Kidney epithelial cell (primary cell): ENCODE measurements at regions not wholly inside any gene's neighbourhood (a gene's known extent, or its start where the extent isn't known, plus 50 kb on each side); places are given as distances from the start of the nearest gene placed in this dataset.
"Not testable (repeated sequence)": the region's sequence is repeated elsewhere in the genome, so short reads cannot be mapped to it uniquely, and the experiment has no call there.

Source experiments
- DNase-seq: peaks from one replicate; pipeline ENCODE4 v3.0.0-alpha.2; 2010; ENCODE audit warnings: low read depth
- H3K27me3 ChIP-seq: 2 replicates; pipeline ENCODE4 v1.6.0; 2011; ENCODE audit warnings: low read length; ENCODE audit not compliant: control insufficient read depth, insufficient read depth
- H3K36me3 ChIP-seq: 2 replicates; pipeline ENCODE4 v1.5.1; 2011; ENCODE audit warnings: low read length; ENCODE audit not compliant: control insufficient read depth, insufficient read depth
- H3K4me3 ChIP-seq: 2 replicates; pipeline ENCODE4 v1.5.1; 2011; ENCODE audit warnings: low read depth, mild to moderate bottlenecking, control low read depth, low read length
- TF ChIP-seq, protein P1 (sequence below): IDR thresholded peaks from 2 replicates; pipeline ENCODE4 v1.5.1; 2011; ENCODE audit warnings: mild to moderate bottlenecking, moderate library complexity, low read length, control low read depth, inconsistent platforms; ENCODE audit not compliant: insufficient read depth, poor library complexity, severe bottlenecking

DNA sequence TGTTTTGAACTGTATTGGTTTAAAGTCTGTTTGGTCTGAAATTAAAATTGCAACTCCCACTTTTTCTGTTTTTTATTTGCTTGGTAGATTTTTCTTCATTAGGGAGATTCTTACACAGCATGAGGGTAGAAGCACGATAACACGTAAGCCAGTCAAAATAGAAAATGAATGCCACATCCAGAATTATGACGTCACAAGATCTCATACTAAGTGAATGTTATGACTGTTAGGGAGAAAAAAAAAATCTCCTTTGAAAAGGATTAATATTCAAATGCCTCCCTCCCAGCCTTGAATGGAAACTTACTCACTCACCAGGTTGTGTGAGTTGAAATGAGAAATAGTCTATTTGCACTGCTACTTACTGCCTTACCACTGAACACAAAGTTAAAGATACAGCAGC, 670.8 kb downstream of the TFAP2A start:
- H3K4me3 ChIP-seq: no peak overlapping the region
- TF ChIP-seq, protein P1, sequence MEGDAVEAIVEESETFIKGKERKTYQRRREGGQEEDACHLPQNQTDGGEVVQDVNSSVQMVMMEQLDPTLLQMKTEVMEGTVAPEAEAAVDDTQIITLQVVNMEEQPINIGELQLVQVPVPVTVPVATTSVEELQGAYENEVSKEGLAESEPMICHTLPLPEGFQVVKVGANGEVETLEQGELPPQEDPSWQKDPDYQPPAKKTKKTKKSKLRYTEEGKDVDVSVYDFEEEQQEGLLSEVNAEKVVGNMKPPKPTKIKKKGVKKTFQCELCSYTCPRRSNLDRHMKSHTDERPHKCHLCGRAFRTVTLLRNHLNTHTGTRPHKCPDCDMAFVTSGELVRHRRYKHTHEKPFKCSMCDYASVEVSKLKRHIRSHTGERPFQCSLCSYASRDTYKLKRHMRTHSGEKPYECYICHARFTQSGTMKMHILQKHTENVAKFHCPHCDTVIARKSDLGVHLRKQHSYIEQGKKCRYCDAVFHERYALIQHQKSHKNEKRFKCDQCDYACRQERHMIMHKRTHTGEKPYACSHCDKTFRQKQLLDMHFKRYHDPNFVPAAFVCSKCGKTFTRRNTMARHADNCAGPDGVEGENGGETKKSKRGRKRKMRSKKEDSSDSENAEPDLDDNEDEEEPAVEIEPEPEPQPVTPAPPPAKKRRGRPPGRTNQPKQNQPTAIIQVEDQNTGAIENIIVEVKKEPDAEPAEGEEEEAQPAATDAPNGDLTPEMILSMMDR: no peak

DNA sequence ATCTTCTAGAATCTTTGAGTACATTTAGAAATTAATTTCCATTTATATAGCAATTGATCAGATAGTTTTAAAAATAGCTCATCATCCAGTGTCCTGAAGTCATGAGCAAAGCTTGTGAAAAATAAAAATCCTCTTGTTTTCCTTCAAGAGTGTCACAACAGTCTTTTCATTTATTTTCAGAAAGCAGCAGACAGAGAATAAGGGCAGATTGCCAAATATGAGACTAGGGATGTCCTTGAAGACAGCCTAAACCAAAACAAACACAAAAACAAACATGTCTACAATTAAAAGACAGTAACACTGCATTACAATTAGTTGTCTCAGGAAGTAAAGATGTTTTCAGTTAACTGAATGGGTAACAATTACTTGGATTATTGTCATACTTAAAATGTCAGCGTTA, 682.8 kb downstream of the TFAP2A start:
- TF ChIP-seq, protein P1: no peak
- H3K36me3 ChIP-seq: no peaks in the 10 kb centered on the region
- H3K27me3 ChIP-seq: no peaks in the 10 kb centered on the region
- DNase-seq: no peak
- no peak overlapping the region for H3K4me3 ChIP-seq

More for the DNA sequence above, 670.8 kb downstream of the TFAP2A start:
- H3K36me3 ChIP-seq: no peaks in the 10 kb centered on the region
- no peak for DNase-seq
- no peaks in the 10 kb centered on the region for H3K27me3 ChIP-seq

DNA sequence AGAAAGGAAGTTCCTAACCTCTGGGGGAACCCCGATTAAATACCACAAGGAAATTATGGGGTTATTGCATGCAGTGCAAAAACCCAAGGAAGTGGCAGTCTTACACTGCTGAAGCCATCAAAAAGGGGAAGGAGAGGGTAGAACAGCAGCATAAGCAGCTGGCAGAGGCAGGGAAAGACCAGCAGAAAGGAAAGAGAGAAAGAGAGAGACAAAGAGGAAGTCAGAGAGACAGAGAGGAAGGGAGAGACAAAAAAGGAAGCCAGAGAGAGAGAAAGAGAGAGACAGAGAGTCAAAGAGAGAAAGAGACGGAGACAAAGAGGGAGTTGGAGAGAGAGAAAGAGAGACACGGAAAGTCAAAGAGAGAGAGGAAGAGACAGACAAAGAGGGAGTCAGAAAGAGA, 689.1 kb downstream of the TFAP2A start:
- H3K36me3 ChIP-seq, H3K27me3 ChIP-seq, H3K4me3 ChIP-seq, DNase-seq: not testable (repeated sequence)

DNA sequence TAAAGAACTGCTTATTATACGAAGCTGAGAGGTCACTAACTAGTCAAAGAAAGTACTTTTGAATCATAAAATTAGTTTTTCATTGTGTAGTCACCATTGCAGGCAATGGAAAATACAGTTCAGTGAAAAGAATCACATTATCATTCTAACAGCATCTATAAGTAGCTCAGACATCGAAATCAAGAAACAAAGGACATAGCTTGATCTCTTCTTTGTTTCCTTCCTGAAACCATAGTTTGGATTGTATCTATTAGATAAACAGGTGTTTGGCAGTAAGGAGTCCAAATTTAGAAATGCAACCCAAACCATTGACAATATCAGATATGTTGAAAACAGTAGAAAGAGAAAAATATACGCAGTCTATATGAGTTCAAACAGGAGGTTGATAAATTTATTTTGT, 697.3 kb downstream of the TFAP2A start:
- Histone ChIP-seq H3K36me3 (no peaks in the 10 kb centered on the region), H3K27me3 (no peaks in the 10 kb centered on the region), H3K4me3 (no peak overlapping the region)
- TF ChIP-seq, protein P1: no peak
- no peak for DNase-seq

DNA sequence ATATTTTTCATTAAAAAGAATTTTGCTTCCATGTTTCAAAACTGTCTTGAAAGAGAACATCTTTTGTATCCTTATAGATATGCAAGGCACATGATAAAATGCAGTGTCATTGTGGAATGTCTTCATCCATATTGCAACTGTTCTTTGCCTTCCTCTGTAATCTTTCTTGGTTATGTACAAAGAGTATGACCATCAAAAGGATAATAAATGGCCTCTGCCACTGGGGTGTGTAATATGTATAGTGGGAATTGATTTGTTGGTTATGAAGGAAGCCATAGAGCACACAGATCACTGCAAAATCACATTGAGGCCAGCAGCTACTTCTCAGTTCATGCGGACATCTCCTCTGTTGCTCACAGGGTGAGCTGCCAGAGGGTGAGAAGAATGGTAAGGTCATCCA, 703.5 kb downstream of the TFAP2A start:
- TF ChIP-seq, protein P1: no peak
- Histone ChIP-seq H3K4me3 (no peak overlapping the region), H3K27me3 (no peaks in the 10 kb centered on the region), H3K36me3 (no peaks in the 10 kb centered on the region)
- DNase-seq: no peak

DNA sequence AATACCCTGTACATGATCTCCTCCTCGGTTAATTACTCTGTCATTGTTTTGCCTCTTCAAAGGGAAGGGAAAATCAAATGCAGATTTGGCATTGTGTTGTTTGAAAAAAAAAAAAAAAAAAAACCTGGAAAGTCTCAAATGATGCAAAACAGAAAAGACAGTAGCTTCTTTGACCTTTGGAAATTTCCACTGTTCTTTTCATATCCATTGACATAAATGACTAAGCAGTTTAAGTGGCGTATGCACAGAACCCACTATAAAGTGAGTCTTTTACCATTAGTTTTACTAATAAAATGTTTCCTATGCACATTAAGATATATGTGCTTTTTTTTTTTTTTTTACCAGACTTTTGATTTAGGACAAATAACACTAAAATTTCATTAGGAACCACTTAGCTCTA, 704.3 kb downstream of the TFAP2A start:
- Histone ChIP-seq H3K27me3 (no peaks in the 10 kb centered on the region), H3K4me3 (no peak overlapping the region), H3K36me3 (no peaks in the 10 kb centered on the region)
- DNase-seq: no peak
- TF ChIP-seq, protein P1: no peak
